Loucy (cell line): ENCODE measurements at regions not wholly inside any gene's neighbourhood (a gene's known extent, or its start where the extent isn't known, plus 50 kb on each side); places are given as distances from the start of the nearest gene placed in this dataset.
"Not testable (repeated sequence)": the region's sequence is repeated elsewhere in the genome, so short reads cannot be mapped to it uniquely, and the experiment has no call there.

Source experiments
- H2AFZ ChIP-seq: fragments of 200-600 bp; sonication (generic); 2 replicates; pipeline ENCODE4 v1.6.0; 2016; ENCODE audit warnings: antibody characterized with exemption, mild to moderate bottlenecking, low read length, moderate library complexity
- H3F3A ChIP-seq: fragments of 200-600 bp; 2 replicates; pipeline ENCODE4 v1.6.0; 2016; ENCODE audit warnings: antibody characterized with exemption, low read depth, mild to moderate bottlenecking
- H3K27me3 ChIP-seq: fragments of 200-600 bp; sonication (generic); 2 replicates; pipeline ENCODE4 v1.6.1; 2014; ENCODE audit warnings: low read length, mild to moderate bottlenecking; ENCODE audit not compliant: insufficient read depth, poor library complexity, severe bottlenecking
- H3K36me3 ChIP-seq: fragments of 200-600 bp; sonication (generic); 2 replicates; pipeline ENCODE4 v1.6.1; 2016; ENCODE audit warnings: low read length; ENCODE audit not compliant: insufficient read depth
- H3K4me1 ChIP-seq: fragments of 200-600 bp; sonication (generic); 2 replicates; pipeline ENCODE4 v1.5.1; 2014; ENCODE audit warnings: low read length, mild to moderate bottlenecking; ENCODE audit not compliant: insufficient read depth, poor library complexity, severe bottlenecking
- H3K4me2 ChIP-seq: fragments of 200-600 bp; sonication (generic); 2 replicates; pipeline ENCODE4 v1.6.0; 2014; ENCODE audit warnings: antibody characterized with exemption, low read length, low read depth, mild to moderate bottlenecking; ENCODE audit not compliant: poor library complexity, severe bottlenecking
- H3K4me3 ChIP-seq: fragments of 200-600 bp; sonication (generic); 2 replicates; pipeline ENCODE4 v1.5.1; 2014; ENCODE audit warnings: low read length, mild to moderate bottlenecking, mixed read lengths; ENCODE audit not compliant: poor library complexity, severe bottlenecking
- H3K79me2 ChIP-seq: fragments of 200-600 bp; sonication (generic); 2 replicates; pipeline ENCODE4 v1.6.1; 2014; ENCODE audit warnings: low read length; ENCODE audit not compliant: insufficient read depth
- H3K9ac ChIP-seq: fragments of 200-600 bp; sonication (generic); 2 replicates; pipeline ENCODE4 v1.6.0; 2014; ENCODE audit warnings: mild to moderate bottlenecking, low read depth, low read length, moderate library complexity; ENCODE audit not compliant: poor library complexity, severe bottlenecking
- H3K9me2 ChIP-seq: fragments of 200-600 bp; sonication (generic); replicated peaks from 2 replicates; pipeline ENCODE4 v1.6.1; 2016; ENCODE audit warnings: low read depth, low read length, mixed read lengths
- H3K9me3 ChIP-seq: fragments of 200-600 bp; sonication (generic); 2 replicates; pipeline ENCODE4 v1.6.1; 2014; ENCODE audit warnings: mild to moderate bottlenecking, antibody characterized with exemption, low read length, low read depth; ENCODE audit not compliant: insufficient read depth
- H4K20me1 ChIP-seq: fragments of 200-600 bp; sonication (generic); 2 replicates; pipeline ENCODE4 v1.6.0; 2014; ENCODE audit warnings: antibody characterized with exemption, low read length, mild to moderate bottlenecking; ENCODE audit not compliant: insufficient read depth, poor library complexity, severe bottlenecking
- EZH2phosphoT487 ChIP-seq: fragments of 200-600 bp; IDR thresholded peaks from 2 replicates; pipeline ENCODE4 v1.6.1; 2018; ENCODE audit warnings: antibody characterized with exemption, mild to moderate bottlenecking, moderate library complexity, borderline replicate concordance
- TF ChIP-seq, protein P1 (sequence below): fragments of 200-600 bp; sonication (generic); conservative IDR thresholded peaks from 2 replicates; pipeline ENCODE4 v1.5.1; 2014; ENCODE audit warnings: mild to moderate bottlenecking, antibody characterized with exemption, low read length

GRCh38 chr5:144040615-144041305 lies 129.7 kb downstream of the YIPF5 start:
- Histone ChIP-seq H3K9me2 (no peaks in the 10 kb centered on the region), H2AFZ (no peak overlapping the region), H3K36me3 (no peaks in the 10 kb centered on the region), H3K4me3 (no peak overlapping the region), H4K20me1 (no peaks in the 10 kb centered on the region), H3K27me3 (no peaks in the 10 kb centered on the region), H3K4me2 (no peak overlapping the region), H3F3A (no peaks in the 10 kb centered on the region), H3K9ac (no peak overlapping the region), H3K9me3 (no peaks in the 10 kb centered on the region), H3K79me2 (no peaks in the 10 kb centered on the region), H3K4me1 (no peaks in the 10 kb centered on the region)
- TF ChIP-seq, protein P1, sequence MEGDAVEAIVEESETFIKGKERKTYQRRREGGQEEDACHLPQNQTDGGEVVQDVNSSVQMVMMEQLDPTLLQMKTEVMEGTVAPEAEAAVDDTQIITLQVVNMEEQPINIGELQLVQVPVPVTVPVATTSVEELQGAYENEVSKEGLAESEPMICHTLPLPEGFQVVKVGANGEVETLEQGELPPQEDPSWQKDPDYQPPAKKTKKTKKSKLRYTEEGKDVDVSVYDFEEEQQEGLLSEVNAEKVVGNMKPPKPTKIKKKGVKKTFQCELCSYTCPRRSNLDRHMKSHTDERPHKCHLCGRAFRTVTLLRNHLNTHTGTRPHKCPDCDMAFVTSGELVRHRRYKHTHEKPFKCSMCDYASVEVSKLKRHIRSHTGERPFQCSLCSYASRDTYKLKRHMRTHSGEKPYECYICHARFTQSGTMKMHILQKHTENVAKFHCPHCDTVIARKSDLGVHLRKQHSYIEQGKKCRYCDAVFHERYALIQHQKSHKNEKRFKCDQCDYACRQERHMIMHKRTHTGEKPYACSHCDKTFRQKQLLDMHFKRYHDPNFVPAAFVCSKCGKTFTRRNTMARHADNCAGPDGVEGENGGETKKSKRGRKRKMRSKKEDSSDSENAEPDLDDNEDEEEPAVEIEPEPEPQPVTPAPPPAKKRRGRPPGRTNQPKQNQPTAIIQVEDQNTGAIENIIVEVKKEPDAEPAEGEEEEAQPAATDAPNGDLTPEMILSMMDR, result no peak
- TF ChIP-seq EZH2phosphoT487, result no peak

DNA sequence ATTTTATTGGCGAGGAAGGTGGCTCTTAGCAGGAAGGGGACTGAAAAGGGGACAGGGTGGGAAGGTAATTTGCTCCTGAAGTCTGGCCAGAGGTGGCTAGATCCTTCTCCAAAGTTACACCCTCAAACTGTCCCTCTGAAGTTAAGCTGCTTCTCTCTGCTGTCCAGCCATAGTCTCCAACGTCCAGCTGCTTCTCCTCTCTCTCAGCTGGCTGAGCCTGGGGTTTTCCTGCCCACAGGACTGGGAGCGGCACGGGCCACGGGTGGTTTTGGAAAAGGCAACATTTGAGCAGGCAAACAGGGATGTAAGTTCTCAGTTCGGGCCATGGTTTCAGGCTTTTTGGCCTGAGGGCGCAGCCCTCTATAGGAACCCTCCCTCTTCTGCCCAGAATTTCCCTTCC lies 128.3 kb downstream of the YIPF5 start:
- H3K9ac ChIP-seq, result no peak overlapping the region
- H4K20me1 ChIP-seq, result no peaks in the 10 kb centered on the region
- no peaks in the 10 kb centered on the region for H3K36me3 ChIP-seq
- no peak overlapping the region for H2AFZ ChIP-seq
- no peaks in the 10 kb centered on the region for H3K4me1 ChIP-seq
- no peaks in the 10 kb centered on the region for H3K27me3 ChIP-seq
- no peak for TF ChIP-seq EZH2phosphoT487
- TF ChIP-seq, protein P1, result no peak
- H3K79me2 ChIP-seq, result no peaks in the 10 kb centered on the region
- no peaks in the 10 kb centered on the region for H3F3A ChIP-seq
- no peaks in the 10 kb centered on the region for H3K9me3 ChIP-seq
- H3K9me2 ChIP-seq, result no peaks in the 10 kb centered on the region
- H3K4me2 ChIP-seq, result no peak overlapping the region
- no peak overlapping the region for H3K4me3 ChIP-seq

GRCh38 chr5:144048259-144048856 lies 122.1 kb downstream of the YIPF5 start:
- Histone ChIP-seq H3K4me2 (no peak overlapping the region), H3K4me1 (no peaks in the 10 kb centered on the region), H3K79me2 (no peaks in the 10 kb centered on the region), H3K9me2 (no peaks in the 10 kb centered on the region), H3K9me3 (no peaks in the 10 kb centered on the region), H3K27me3 (no peaks in the 10 kb centered on the region), H3K9ac (no peak overlapping the region), H3K4me3 (no peak overlapping the region), H3F3A (no peaks in the 10 kb centered on the region), H2AFZ (no peak overlapping the region), H3K36me3 (no peaks in the 10 kb centered on the region), H4K20me1 (no peaks in the 10 kb centered on the region)
- TF ChIP-seq, protein P1, result no peak
- TF ChIP-seq EZH2phosphoT487, result no peak

- not testable (repeated sequence) for H3K36me3 ChIP-seq, H3K79me2 ChIP-seq, H3K4me1 ChIP-seq, H3K9me2 ChIP-seq, H3K4me2 ChIP-seq, H3K9ac ChIP-seq, H3K9me3 ChIP-seq, H3K4me3 ChIP-seq, H3F3A ChIP-seq, H2AFZ ChIP-seq, H4K20me1 ChIP-seq, H3K27me3 ChIP-seq
Observed at GRCh38 chr5:144055391-144055790, 115.1 kb downstream of the YIPF5 start.

DNA sequence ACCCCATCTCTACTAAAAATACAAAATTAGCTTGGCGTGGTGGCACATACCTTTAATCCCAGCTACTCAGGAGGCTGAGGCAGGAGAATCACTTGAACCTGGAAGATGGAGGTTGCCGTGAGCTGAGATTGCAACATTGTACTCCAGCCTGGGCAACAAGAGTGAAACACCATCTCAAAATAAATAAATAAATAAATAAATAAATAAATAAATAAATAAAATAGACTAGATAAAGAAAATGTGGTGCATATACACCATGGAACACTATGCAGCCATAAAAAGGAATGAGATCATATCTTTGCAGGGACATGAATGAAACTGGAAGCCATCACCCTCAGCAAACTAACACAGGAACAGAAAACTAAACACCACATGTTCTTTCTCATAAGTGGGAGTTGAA lies 110.4 kb downstream of the YIPF5 start:
- not testable (repeated sequence) for H3K9ac ChIP-seq, H3K9me3 ChIP-seq

More for the DNA sequence above, 110.4 kb downstream of the YIPF5 start:
- H3K79me2 ChIP-seq, H3F3A ChIP-seq, H3K4me3 ChIP-seq, H2AFZ ChIP-seq, H3K9me2 ChIP-seq, H3K4me2 ChIP-seq, H4K20me1 ChIP-seq, H3K4me1 ChIP-seq, H3K36me3 ChIP-seq, H3K27me3 ChIP-seq: not testable (repeated sequence)
